ENCODE measurements at regions not wholly inside any gene's neighbourhood (a gene's known extent, or its start where the extent isn't known, plus 50 kb on each side); places are given as distances from the start of the nearest gene placed in this dataset.

DNA sequence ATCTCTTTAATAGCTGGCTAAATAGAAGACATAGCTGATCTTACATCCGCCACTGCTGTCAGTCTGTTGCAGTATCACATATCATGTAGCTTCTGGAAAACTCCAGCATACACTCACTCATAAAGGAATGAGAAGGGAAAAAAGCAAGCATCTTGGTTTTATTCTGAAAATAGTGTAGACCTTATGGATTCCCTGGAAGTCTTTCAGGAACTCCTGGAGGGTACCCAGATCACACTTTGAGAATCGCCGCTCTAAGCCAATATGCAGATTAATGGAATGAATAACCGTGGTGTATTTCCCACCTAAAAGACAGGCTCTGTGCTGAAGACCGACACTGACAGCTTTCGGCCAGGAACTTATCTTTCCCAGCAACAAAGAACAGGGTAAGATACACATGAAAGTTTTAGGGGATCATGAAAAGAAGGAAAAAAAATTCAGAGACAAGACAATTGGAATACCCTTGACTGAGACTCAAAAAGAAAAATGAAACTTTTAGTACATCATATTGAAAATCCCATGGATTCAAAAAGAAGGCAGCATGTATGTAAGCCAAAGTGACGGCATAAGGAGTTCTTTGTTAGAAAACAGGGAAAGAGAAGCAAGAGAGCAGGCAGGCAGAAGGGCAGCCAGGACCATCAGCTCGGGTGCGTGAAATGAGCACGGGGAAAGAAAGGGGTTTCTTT lies 56.4 kb upstream of the SEC11C start:
- Histone ChIP-seq H3K4me1 (ENCODE audit: control insufficient read depth in 2 of 2, insufficient read depth in 2 of 2, low read length in 2 of 2) (peaks cover 32 to 35% of the 10 kb centered on the region in 2 donors), H3K27me3 (ENCODE audit: control insufficient read depth in 2 of 2, insufficient read depth in 1 of 2, low read length in 1 of 2) (peaks cover 5 to 18% of the 10 kb centered on the region in 2 donors), H3K36me3 (ENCODE audit: control insufficient read depth in 2 of 2, insufficient read depth in 2 of 2, low read length in 1 of 2) (no peaks in the 10 kb centered on the region), H3K9me3 (ENCODE audit: control insufficient read depth in 2 of 2, insufficient read depth in 1 of 2, low read length in 1 of 2) (no peaks in the 10 kb centered on the region), H3K27ac (ENCODE audit: low read depth in 1 of 2, low read length in 1 of 2) (no peak overlapping the region), H3K4me3 (ENCODE audit: low read length in 2 of 2) (no peak overlapping the region)
- 85% methylated on average over 10 of the region's 10 CpGs for WGBS
- no peak for DNase-seq (ENCODE audit: low read depth in 6 of 9, low spot score in 9 of 9)

DNA sequence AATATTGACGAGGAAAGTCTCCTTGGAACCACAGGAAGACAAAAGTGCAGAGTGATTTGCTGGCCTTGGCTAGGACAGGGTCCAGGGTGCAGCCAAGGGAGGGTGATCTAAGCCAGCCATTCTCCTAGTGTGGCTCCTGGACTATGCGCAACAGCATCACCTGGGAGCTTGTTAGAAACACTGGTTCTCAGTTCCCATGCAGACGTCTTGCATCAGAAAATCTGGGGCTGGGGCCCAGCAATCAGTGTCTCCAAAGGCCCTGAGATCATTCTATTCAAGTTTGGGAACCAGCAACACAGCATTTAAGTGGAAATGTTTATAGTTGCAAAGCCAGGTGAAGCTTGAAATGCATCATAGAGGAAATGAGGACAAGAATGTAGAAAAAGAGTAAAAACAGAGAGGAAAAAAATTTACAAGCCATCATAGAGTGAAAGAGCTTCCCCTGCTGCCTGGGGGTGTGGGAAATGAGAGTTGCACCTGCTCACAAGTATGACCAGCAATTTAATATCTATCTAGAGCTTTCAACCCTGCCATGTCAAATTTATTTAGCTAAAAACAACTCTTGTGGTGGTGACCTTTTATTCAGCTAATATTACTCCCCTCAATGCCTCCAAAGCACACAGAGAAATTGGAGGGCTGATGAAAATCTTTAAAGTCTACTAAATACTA lies 54.4 kb upstream of the SEC11C start:
- Histone ChIP-seq H3K4me1 (ENCODE audit: control insufficient read depth in 2 of 2, insufficient read depth in 2 of 2, low read length in 2 of 2) (peaks cover 39 to 44% of the 10 kb centered on the region in 2 donors), H3K9me3 (ENCODE audit: control insufficient read depth in 2 of 2, insufficient read depth in 1 of 2, low read length in 1 of 2) (no peaks in the 10 kb centered on the region), H3K27ac (ENCODE audit: low read depth in 1 of 2, low read length in 1 of 2) (peak overlapping the region; percentile 12 to 80), H3K4me3 (ENCODE audit: low read length in 2 of 2) (no peak overlapping the region), H3K36me3 (ENCODE audit: control insufficient read depth in 2 of 2, insufficient read depth in 2 of 2, low read length in 1 of 2) (no peaks in the 10 kb centered on the region), H3K27me3 (ENCODE audit: control insufficient read depth in 2 of 2, insufficient read depth in 1 of 2, low read length in 1 of 2) (peaks cover 5 to 13% of the 10 kb centered on the region in 2 donors)
- WGBS = 97% methylated on average over 3 of the region's 3 CpGs
- DNase-seq (ENCODE audit: low read depth in 6 of 9, low spot score in 9 of 9) = peak in 1 of 9 donors; percentile 29

DNA sequence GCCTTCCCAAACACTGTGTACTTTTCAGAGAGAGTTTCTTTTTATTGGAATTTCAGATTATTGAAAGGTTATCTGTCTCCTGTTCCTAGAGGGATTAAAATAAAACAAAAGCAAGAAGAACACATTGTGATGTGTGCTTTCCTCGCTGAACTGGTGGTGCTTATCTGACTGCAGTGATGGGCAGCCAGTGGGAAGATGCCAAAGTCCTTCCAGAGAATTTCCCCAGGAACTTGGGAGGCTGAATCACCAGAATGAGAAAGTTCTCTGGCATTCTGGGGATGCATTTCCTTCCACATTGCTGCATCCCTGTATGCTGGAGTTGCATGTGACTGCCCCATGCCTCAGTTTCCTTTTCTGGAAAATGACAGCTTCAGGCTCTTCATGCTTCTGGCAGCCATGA lies 53.9 kb upstream of the SEC11C start:
- 84% methylated on average over 1 of the region's 1 CpG for WGBS
- Histone ChIP-seq H3K27me3 (ENCODE audit: control insufficient read depth in 2 of 2, insufficient read depth in 1 of 2, low read length in 1 of 2) (peaks cover 5 to 10% of the 10 kb centered on the region in 2 donors), H3K4me1 (ENCODE audit: control insufficient read depth in 2 of 2, insufficient read depth in 2 of 2, low read length in 2 of 2) (peaks cover 39 to 44% of the 10 kb centered on the region in 2 donors), H3K9me3 (ENCODE audit: control insufficient read depth in 2 of 2, insufficient read depth in 1 of 2, low read length in 1 of 2) (no peaks in the 10 kb centered on the region), H3K27ac (ENCODE audit: low read depth in 1 of 2, low read length in 1 of 2) (no peak overlapping the region), H3K36me3 (ENCODE audit: control insufficient read depth in 2 of 2, insufficient read depth in 2 of 2, low read length in 1 of 2) (no peaks in the 10 kb centered on the region), H3K4me3 (ENCODE audit: low read length in 2 of 2) (no peak overlapping the region)
- DNase-seq (ENCODE audit: low read depth in 6 of 9, low spot score in 9 of 9) = no peak

DNA sequence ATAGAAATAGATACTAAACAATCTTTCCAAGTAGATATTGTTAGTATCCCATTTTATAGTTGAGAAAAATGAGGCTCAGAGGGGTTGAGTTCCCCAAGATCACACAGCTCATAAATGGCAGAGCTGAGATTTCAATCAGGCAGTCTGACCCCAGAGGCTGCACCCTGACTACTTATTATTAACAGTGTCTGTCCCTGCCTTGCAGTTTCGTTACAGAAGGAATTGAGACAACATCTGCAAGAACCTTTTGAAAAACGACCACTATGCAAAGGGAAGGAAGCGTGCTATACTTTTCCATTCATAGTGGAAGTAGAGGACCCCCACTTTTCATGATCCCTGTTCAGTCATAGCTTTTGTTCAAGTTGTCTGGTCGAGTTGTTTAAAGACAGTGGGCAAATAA lies 53.2 kb upstream of the SEC11C start:
- peaks cover 43 to 44% of the 10 kb centered on the region in 2 donors for H3K4me1 ChIP-seq (ENCODE audit: control insufficient read depth in 2 of 2, insufficient read depth in 2 of 2, low read length in 2 of 2)
- peak overlapping the region; percentile 65 to 94 for H3K27ac ChIP-seq (ENCODE audit: low read depth in 1 of 2, low read length in 1 of 2)
- no peaks in the 10 kb centered on the region for H3K36me3 ChIP-seq (ENCODE audit: control insufficient read depth in 2 of 2, insufficient read depth in 2 of 2, low read length in 1 of 2)
- H3K9me3 ChIP-seq (ENCODE audit: control insufficient read depth in 2 of 2, insufficient read depth in 1 of 2, low read length in 1 of 2) = no peaks in the 10 kb centered on the region
- no peak for DNase-seq (ENCODE audit: low read depth in 6 of 9, low spot score in 9 of 9)
- H3K4me3 ChIP-seq (ENCODE audit: low read length in 2 of 2) = no peak overlapping the region
- 63% methylated on average over 4 of the region's 4 CpGs for WGBS
- H3K27me3 ChIP-seq (ENCODE audit: control insufficient read depth in 2 of 2, insufficient read depth in 1 of 2, low read length in 1 of 2) = peaks cover 4 to 8% of the 10 kb centered on the region in 2 donors

DNA sequence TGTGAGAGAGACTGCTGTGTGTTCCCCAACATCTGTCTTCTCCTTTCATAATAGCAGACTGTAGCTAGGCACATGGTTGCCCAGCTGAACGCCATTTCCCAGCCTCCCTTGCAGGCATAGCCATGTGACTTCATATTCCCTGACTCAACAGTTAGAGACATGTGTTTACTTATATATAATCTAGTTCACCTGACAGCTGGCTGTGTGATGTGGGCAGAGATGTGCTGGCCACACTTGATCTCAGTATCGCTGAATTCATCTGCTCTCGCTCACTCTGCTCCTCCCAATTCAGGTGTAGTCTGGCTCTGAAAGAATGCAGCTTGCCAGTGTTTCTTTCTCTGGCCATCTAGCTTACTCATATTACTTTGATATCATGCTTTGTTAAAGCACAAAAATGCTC lies 52.3 kb upstream of the SEC11C start:
- Histone ChIP-seq H3K9me3 (ENCODE audit: control insufficient read depth in 2 of 2, insufficient read depth in 1 of 2, low read length in 1 of 2) (no peaks in the 10 kb centered on the region), H3K4me3 (ENCODE audit: low read length in 2 of 2) (no peak overlapping the region), H3K27ac (ENCODE audit: low read depth in 1 of 2, low read length in 1 of 2) (peak overlapping the region; percentile 73 to 94), H3K36me3 (ENCODE audit: control insufficient read depth in 2 of 2, insufficient read depth in 2 of 2, low read length in 1 of 2) (no peaks in the 10 kb centered on the region), H3K4me1 (ENCODE audit: control insufficient read depth in 2 of 2, insufficient read depth in 2 of 2, low read length in 2 of 2) (peaks cover 43 to 44% of the 10 kb centered on the region in 2 donors), H3K27me3 (ENCODE audit: control insufficient read depth in 2 of 2, insufficient read depth in 1 of 2, low read length in 1 of 2) (peaks cover 2 to 6% of the 10 kb centered on the region in 2 donors)
- peak; percentile 68 to 95 (median 87) for DNase-seq (ENCODE audit: low read depth in 6 of 9, low spot score in 9 of 9)
- WGBS = 10% methylated on average over 3 of the region's 3 CpGs

All from thymus (tissue), 11 donors.